ENCODE measurements at regions not wholly inside any gene's neighbourhood (a gene's known extent, or its start where the extent isn't known, plus 50 kb on each side); places are given as distances from the start of the nearest gene placed in this dataset.
A peak's percentile ranks its signal among the peaks of the same experiment; 100 is the strongest.

- TF ChIP-seq EZH2phosphoT487 (IDR thresholded peaks at IDR 0.05; ENCODE audit: low read depth) (no peak), CTCF (IDR thresholded peaks at IDR 0.05; ENCODE audit: low read depth, low read length) (no peak)
- peaks cover 37% of the 10 kb centered on the region for H3K4me1 ChIP-seq (ENCODE audit: low read length)
- no peak overlapping the region for H3K9ac ChIP-seq (ENCODE audit: low read length)
- no peak overlapping the region for H3K4me3 ChIP-seq (ENCODE audit: low read length)
- peaks cover 4% of the 10 kb centered on the region for H3K36me3 ChIP-seq (replicated peaks; ENCODE audit: low read depth, low read length)
- no peaks in the 10 kb centered on the region for H3K9me3 ChIP-seq (ENCODE audit: insufficient read depth, low read length)
- H3K4me2 ChIP-seq (ENCODE audit: low read length): no peak overlapping the region
- no peaks in the 10 kb centered on the region for H4K20me1 ChIP-seq (ENCODE audit: insufficient read depth, low read length)
- no peaks in the 10 kb centered on the region for H3K79me2 ChIP-seq (ENCODE audit: low read length)
- no peak overlapping the region for H3K27ac ChIP-seq (ENCODE audit: low read length)
- no peak overlapping the region for H2AFZ ChIP-seq (ENCODE audit: low read depth, low read length)
- no peaks in the 10 kb centered on the region for H3K27me3 ChIP-seq (ENCODE audit: low read depth, low read length)
Measured at GRCh38 chr2:122651780-122652179, 896.3 kb downstream of the TSN start.

- peaks cover 4% of the 10 kb centered on the region for H3K36me3 ChIP-seq (replicated peaks; ENCODE audit: low read depth, low read length)
- no peak for TF ChIP-seq CTCF (IDR thresholded peaks at IDR 0.05; ENCODE audit: low read depth, low read length)
- no peak for TF ChIP-seq EZH2phosphoT487 (IDR thresholded peaks at IDR 0.05; ENCODE audit: low read depth)
Measured at GRCh38 chr2:122652670-122653069, 897.2 kb downstream of the TSN start.

GRCh38 chr2:122656403-122656802 lies 901.0 kb downstream of the TSN start:
- no peak overlapping the region for H3K27ac ChIP-seq (ENCODE audit: low read length)
- no peaks in the 10 kb centered on the region for H4K20me1 ChIP-seq (ENCODE audit: insufficient read depth, low read length)
- H3K9ac ChIP-seq (ENCODE audit: low read length): no peak overlapping the region
- H3K27me3 ChIP-seq (ENCODE audit: low read depth, low read length): no peaks in the 10 kb centered on the region
- no peak overlapping the region for H3K4me3 ChIP-seq (ENCODE audit: low read length)
- no peaks in the 10 kb centered on the region for H3K36me3 ChIP-seq (replicated peaks; ENCODE audit: low read depth, low read length)
- H3K4me1 ChIP-seq (ENCODE audit: low read length): peaks cover 15% of the 10 kb centered on the region
- H3K79me2 ChIP-seq (ENCODE audit: low read length): no peaks in the 10 kb centered on the region
- H3K4me2 ChIP-seq (ENCODE audit: low read length): no peak overlapping the region
- H2AFZ ChIP-seq (ENCODE audit: low read depth, low read length): no peak overlapping the region
- TF ChIP-seq EZH2phosphoT487 (IDR thresholded peaks at IDR 0.05; ENCODE audit: low read depth): no peak
- TF ChIP-seq CTCF (IDR thresholded peaks at IDR 0.05; ENCODE audit: low read depth, low read length): no peak
- H3K9me3 ChIP-seq (ENCODE audit: insufficient read depth, low read length): no peaks in the 10 kb centered on the region

More at GRCh38 chr2:122652670-122653069, 897.2 kb downstream of the TSN start:
- Histone ChIP-seq H3K4me3 (ENCODE audit: low read length) (no peak overlapping the region; the same call in 1 of the 2 replicates), H3K4me1 (ENCODE audit: low read length) (peaks cover 28% of the 10 kb centered on the region), H3K9me3 (ENCODE audit: insufficient read depth, low read length) (no peaks in the 10 kb centered on the region), H3K79me2 (ENCODE audit: low read length) (no peaks in the 10 kb centered on the region), H3K9ac (ENCODE audit: low read length) (no peak overlapping the region), H4K20me1 (ENCODE audit: insufficient read depth, low read length) (no peaks in the 10 kb centered on the region), H3K4me2 (ENCODE audit: low read length) (peak overlapping the region; percentile 37), H3K27ac (ENCODE audit: low read length) (no peak overlapping the region), H2AFZ (ENCODE audit: low read depth, low read length) (peak overlapping the region; percentile 52; the same call in 1 of the 2 replicates), H3K27me3 (ENCODE audit: low read depth, low read length) (no peaks in the 10 kb centered on the region)

GRCh38 chr2:122660786-122661634 lies 905.6 kb downstream of the TSN start:
- H3K9ac ChIP-seq (ENCODE audit: low read length): no peak overlapping the region
- no peaks in the 10 kb centered on the region for H3K9me3 ChIP-seq (ENCODE audit: insufficient read depth, low read length)
- H3K27me3 ChIP-seq (ENCODE audit: low read depth, low read length): no peaks in the 10 kb centered on the region
- H3K79me2 ChIP-seq (ENCODE audit: low read length): no peaks in the 10 kb centered on the region
- H4K20me1 ChIP-seq (ENCODE audit: insufficient read depth, low read length): no peaks in the 10 kb centered on the region
- H3K27ac ChIP-seq (ENCODE audit: low read length): no peak overlapping the region
- H3K4me1 ChIP-seq (ENCODE audit: low read length): peaks cover under 1% of the 10 kb centered on the region; the same call in 1 of the 2 replicates
- peak overlapping the region; percentile 51; the same call in 1 of the 2 replicates for H2AFZ ChIP-seq (ENCODE audit: low read depth, low read length)
- peak overlapping the region; percentile 20; the same call in 1 of the 2 replicates for H3K4me2 ChIP-seq (ENCODE audit: low read length)
- TF ChIP-seq CTCF (IDR thresholded peaks at IDR 0.05; ENCODE audit: low read depth, low read length) (no peak), EZH2phosphoT487 (IDR thresholded peaks at IDR 0.05; ENCODE audit: low read depth) (no peak)
- H3K4me3 ChIP-seq (ENCODE audit: low read length): peak overlapping the region; percentile 22; the same call in 1 of the 2 replicates
- no peaks in the 10 kb centered on the region for H3K36me3 ChIP-seq (replicated peaks; ENCODE audit: low read depth, low read length)

Data from OCI-LY3 (cell line).